Sciatic nerve (tissue), 2 donors: ENCODE measurements at regions not wholly inside any gene's neighbourhood (a gene's known extent, or its start where the extent isn't known, plus 50 kb on each side); places are given as distances from the start of the nearest gene placed in this dataset.
A peak's percentile ranks its signal among the peaks of the same experiment; 100 is the strongest.
"Not testable (repeated sequence)": the region's sequence is repeated elsewhere in the genome, so short reads cannot be mapped to it uniquely, and the experiment has no call there.

Experiments
- ATAC-seq: fragments of 200-7000 bp; cut with Tn5 transposase; one replicate; pipeline ENCODE4 v1.9.1; 2020; ENCODE audit warnings: mild to moderate bottlenecking, moderate library complexity
- DNase-seq: peaks from one replicate; pipeline ENCODE4 v3.0.0-alpha.2; 2020; ENCODE audit warnings: low spot score
- intact Hi-C: fragments of 100-400 bp; cut with DNase I; formaldehyde crosslinking; loops from one replicate; pipeline ENCODE4 v1.14.2; 2022
- donor health status: DM: no; HTN: no; CAD: no.
- donor health status: DM: no; HTN: no; CAD: no.

DNA sequence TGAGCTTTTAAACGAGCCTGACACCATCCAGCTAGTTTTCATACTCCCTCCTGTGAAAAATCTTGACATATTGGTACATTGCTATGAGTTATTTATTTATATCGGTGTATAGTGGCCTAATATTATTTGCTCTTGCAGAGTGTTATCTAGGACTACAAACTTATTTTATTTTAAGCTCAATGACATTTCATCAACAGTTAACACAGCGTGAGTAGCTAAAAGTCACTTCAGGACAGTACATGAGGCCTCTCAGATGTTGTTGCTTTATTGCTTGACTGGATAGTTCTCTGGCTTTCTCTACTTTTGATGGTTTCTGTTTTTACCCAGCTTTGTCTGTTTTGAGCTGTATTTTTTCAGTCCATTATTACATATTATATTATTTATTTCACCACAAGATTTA is 172.9 kb upstream of the KLF7 start:
- intact Hi-C loops, result no loop called here

GRCh38 chr2:207341112-207341750 is 175.5 kb upstream of the KLF7 start:
- intact Hi-C loops, result no loop called here
- no peak for ATAC-seq

More for the DNA sequence above, 172.9 kb upstream of the KLF7 start:
- ATAC-seq (no peak), DNase-seq (no peak)

DNA sequence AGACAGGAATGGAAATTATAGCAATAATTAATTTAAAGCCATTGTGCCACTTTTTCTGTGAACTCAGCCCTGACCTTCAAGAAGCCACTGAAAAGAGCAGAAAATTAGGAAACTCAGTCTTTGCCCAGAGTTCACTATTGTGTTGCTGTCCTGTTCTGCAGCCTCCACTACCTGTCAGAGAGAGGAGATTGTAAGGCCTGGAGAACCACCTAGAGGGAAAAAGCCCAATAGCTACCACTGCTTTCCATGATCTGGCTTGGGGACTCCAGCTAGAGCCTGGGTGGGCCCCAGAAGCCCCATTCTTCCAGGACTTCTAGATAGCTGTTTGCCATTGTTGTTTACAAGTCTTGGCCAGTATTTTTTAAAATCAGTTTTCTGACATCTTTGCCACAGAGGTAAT is 176.1 kb upstream of the KLF7 start:
- intact Hi-C loops, result no loop called here
- DNase-seq, result no peak
- no peak for ATAC-seq

More at GRCh38 chr2:207341112-207341750, 175.5 kb upstream of the KLF7 start:
- no peak for DNase-seq

GRCh38 chr2:207344596-207345394 is 179.0 kb upstream of the KLF7 start:
- ATAC-seq, intact Hi-C loops, DNase-seq: not testable (repeated sequence)

- DNase-seq (no peak), ATAC-seq (no peak)
- intact Hi-C loops, result no loop called here
These were observed 178.6 kb upstream of the CREB1 start for GRCh38 chr2:207351171-207351570.

GRCh38 chr2:207352978-207353671 is 176.6 kb upstream of the CREB1 start:
- no peak for DNase-seq
- ATAC-seq, result peak; percentile 42
- intact Hi-C loops, result no loop called here

GRCh38 chr2:207353836-207354235 is 175.9 kb upstream of the CREB1 start:
- ATAC-seq (no peak), DNase-seq (no peak)
- intact Hi-C loops, result no loop called here

- DNase-seq (no peak), ATAC-seq (no peak)
- intact Hi-C loops, result no loop called here
These were observed 175.3 kb upstream of the CREB1 start for GRCh38 chr2:207354462-207354861.

DNA sequence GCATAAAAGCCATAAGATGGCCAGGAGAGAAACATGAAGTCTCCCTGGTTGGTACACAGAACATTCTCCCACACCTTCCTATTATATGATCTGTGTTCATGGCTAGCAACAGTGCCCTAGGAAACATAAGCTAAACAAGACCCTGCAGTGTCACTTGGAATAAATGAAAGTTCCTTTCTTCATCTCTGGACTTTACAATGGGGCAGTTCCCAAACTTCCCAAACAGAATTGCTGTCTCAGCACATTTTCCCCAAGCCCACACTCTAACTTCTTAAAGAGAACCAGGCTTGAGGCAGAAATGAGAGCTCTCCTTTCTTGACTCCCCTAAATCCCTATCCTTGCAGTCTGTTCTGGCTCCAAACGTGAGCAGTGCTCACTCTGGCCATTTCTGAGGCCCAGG is 173.2 kb upstream of the CREB1 start:
- ATAC-seq, result no peak
- intact Hi-C loops, result no loop called here
- DNase-seq, result no peak

DNA sequence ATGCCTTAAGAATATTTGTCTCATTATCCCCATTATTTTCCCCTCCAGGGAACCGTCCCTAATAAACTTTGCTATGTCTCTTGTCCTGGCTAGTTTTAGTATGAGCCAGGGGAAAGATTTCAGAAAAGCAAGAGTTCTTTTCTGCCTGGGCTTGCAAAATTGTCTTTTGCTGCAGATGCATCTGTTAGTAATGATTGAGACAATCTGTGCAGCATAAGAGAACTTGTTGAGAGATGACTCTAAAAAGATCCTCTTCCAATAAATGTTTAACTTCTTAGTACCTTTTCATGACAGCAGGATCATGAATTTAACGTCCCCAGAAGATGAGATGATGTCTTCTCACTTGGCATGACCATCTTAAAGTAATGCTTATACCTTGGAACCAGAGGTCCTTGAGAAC is 172.5 kb upstream of the CREB1 start:
- DNase-seq (no peak), ATAC-seq (no peak)
- intact Hi-C loops, result no loop called here

DNA sequence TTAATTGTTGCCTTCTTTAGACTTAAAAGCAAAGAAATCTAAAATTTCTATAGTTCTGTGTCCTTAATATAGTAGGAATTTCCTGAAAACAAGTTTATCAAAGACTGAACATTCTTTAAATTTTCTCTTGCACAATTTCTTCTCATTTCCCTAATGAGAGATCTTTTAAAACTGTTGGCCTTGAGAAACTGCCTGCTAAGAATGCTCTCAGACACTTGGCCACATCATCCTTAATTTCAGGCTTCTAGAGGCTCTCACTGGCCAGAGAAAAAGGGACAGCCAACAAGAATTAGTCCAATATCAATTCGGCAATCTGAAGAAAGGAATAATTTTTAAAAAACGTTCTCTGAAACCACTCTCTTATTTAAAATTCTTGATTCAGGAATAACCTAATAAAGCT is 167.0 kb upstream of the CREB1 start:
- intact Hi-C loops, result no loop called here
- DNase-seq, result no peak
- no peak for ATAC-seq

DNA sequence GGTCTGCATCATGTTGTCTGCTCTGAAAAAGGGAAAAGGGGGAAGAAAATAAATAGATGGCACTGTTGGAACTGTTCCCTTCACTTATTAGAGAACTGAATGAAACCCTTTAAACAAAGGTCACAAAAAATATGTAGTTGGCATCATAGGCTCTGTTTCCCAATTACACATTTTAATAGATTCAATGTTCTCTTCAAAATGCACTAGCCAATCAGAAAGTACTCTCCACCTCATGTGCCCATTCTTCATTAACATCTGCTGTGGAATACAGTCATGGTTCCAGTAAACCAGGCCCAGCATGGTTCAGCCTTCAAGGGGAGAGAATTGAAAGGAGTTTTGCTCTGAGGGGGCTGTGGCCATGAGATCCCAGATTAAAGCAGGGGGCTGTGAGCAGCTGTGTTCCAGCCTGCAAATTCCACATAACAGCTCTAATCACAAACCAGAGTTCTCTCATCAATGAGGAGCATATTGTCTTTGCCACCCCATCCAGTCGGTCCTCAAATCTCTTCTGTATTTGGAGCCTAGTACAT is 165.9 kb upstream of the CREB1 start:
- intact Hi-C loops, result no loop called here
- ATAC-seq (no peak), DNase-seq (no peak)

DNA sequence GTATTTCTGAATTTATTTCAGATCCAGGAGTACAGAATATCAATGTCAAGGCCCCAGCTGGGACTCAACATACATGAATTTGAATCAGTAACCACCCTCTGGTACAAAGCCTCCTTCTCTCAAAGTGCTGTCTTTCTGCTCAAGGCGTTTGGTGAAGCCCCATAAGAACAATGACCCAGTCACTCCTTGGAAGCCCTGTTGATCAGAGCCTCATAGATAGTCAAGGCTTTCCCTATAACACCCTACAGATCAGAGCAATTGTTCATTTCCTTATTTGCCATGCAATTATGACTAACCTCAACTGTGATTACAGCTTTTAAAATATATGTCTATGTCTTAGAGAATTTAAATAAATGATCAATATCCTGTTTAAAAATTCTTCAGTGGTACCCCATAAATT is 159.1 kb upstream of the CREB1 start:
- DNase-seq, result no peak
- intact Hi-C loops, result no loop called here
- no peak for ATAC-seq

- DNase-seq (no peak), ATAC-seq (no peak)
- intact Hi-C loops, result no loop called here
These were observed 157.9 kb upstream of the CREB1 start for GRCh38 chr2:207371877-207372276.

DNA sequence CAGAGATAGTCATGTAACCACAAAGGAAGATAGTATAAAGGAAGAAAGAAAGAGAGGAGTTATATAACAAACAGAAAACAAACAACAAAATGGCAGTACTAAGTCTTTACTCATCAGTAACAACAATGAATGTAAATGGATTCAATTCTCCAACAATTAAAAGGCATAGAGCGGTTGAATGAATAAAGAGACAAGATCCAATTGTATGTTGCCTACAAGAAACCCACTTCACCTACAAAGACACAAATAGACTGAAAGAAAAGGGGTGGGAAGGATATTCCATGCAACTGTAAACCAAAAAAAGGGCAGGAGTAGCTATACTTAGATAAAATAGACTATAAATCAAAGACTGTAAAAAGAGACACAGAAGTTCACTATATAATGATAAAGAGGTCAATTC is 157.3 kb upstream of the CREB1 start:
- no peak for DNase-seq
- intact Hi-C loops, result no loop called here
- ATAC-seq, result no peak

DNA sequence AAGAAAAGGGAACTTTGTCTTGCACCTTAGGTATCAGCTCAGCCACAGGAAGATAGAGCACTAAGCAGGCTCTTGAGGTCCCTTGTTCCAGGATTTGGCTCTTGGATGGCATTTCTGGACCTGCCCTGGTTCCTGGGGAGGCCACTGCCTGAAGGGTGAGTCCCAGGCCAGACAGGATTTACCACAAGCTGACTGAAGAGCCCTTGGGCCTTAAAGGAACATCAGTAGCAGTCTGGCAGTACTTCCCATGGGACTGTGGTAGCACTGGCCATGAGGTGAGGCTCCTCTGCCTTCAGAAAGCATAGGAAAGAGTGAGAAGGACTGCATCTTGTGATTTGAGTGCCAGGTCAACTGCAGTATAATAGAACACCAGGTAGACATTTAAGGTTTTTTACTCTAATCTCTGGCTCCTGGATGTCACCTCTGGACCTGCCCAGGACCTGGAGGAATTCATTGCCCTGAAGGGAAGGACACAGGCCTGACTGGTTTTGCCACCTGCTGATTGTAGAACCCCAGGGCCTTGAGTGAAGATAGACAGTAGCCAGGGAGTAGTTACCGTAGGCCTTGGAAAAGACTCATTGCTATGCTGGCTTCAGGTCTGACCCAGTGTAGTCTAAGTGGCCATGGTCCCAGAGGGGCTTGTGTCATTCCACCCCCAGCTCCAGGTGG is 154.4 kb upstream of the CREB1 start:
- intact Hi-C loops, result no loop called here
- DNase-seq (no peak), ATAC-seq (no peak)

DNA sequence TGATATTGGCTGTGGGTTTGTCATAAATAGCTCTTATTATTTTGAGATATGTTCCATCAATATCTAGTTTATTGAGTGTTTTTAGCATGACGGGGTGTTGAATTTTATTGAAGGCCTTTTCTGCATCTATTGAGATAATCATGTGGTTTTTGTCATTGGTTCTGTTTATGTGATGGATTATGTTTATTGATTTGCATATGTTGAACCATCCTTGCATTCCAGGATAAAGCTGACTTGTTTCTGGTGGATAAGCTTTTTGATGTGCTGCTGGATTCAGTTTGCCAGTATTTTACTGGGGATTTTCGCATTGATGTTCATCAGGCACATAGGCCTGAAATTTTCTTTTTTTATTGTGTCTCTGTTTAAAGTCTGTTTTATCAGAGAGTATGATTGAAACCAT is 151.1 kb upstream of the CREB1 start:
- intact Hi-C loops, ATAC-seq, DNase-seq: not testable (repeated sequence)

- DNase-seq (no peak), ATAC-seq (no peak)
- intact Hi-C loops, result no loop called here
These were observed 144.7 kb upstream of the CREB1 start for GRCh38 chr2:207385076-207385475.

GRCh38 chr2:207385903-207386302 is 143.9 kb upstream of the CREB1 start:
- no peak for ATAC-seq
- intact Hi-C loops, result no loop called here
- no peak for DNase-seq
